MCF 10A (cell line): ENCODE measurements at regions not wholly inside any gene's neighbourhood (a gene's known extent, or its start where the extent isn't known, plus 50 kb on each side); places are given as distances from the start of the nearest gene placed in this dataset.

Experiments
- BruUV-seq: library from RNA; stranded (reverse); fragments of 400-500 nt; replicated peaks from 2 replicates; lab custom pipeline; 2021; lab: Mats Ljungman, UMichigan
- CTCF ChIA-PET: fragments of 300-600 bp; sonication (Branson Sonifier 250); formaldehyde crosslinking; extraction: SDS; loops from one replicate; lab custom pipeline; 2021; ENCODE audit warnings: antibody characterized with exemption, inconsistent platforms; lab: Yijun Ruan, JAX
- POLR2A ChIA-PET: fragments of 300-600, 350-650 bp; sonication (Branson Sonifier 250); formaldehyde crosslinking; extraction: SDS; loops from one replicate; lab custom pipeline; 2020; ENCODE audit warnings: antibody characterized with exemption, inconsistent platforms; lab: Yijun Ruan, JAX
- DNase-seq: peaks from one replicate; pipeline ENCODE4 v3.0.0-alpha.2; 2018; ENCODE audit not compliant: unreplicated experiment
- H3K27ac Mint-ChIP-seq: one replicate; pipeline ENCODE4 v1.8.0; 2022; ENCODE audit warnings: mild to moderate bottlenecking, low read depth, mixed read lengths; ENCODE audit not compliant: unreplicated experiment
- H3K27me3 Mint-ChIP-seq: one replicate; pipeline ENCODE4 v1.8.0; 2022; ENCODE audit warnings: mixed read lengths; ENCODE audit not compliant: insufficient read depth, unreplicated experiment
- H3K36me3 Mint-ChIP-seq: one replicate; pipeline ENCODE4 v1.8.0; 2022; ENCODE audit warnings: mild to moderate bottlenecking, moderate library complexity, mixed read lengths; ENCODE audit not compliant: insufficient read depth, unreplicated experiment
- H3K4me1 Mint-ChIP-seq: one replicate; pipeline ENCODE4 v1.8.0; 2022; ENCODE audit warnings: mixed read lengths; ENCODE audit not compliant: insufficient read depth, unreplicated experiment
- H3K4me3 Mint-ChIP-seq: one replicate; pipeline ENCODE4 v1.8.0; 2022; ENCODE audit warnings: mild to moderate bottlenecking, moderate library complexity, mixed read lengths; ENCODE audit not compliant: unreplicated experiment
- H3K9me3 Mint-ChIP-seq: one replicate; pipeline ENCODE4 v1.8.0; 2022; ENCODE audit warnings: mixed read lengths; ENCODE audit not compliant: unreplicated experiment
- CTCF ChIP-seq: fragments of 200-600 bp; IDR thresholded peaks from one replicate; pipeline ENCODE4 v1.8.0; 2022; ENCODE audit warnings: antibody characterized with exemption, mild to moderate bottlenecking; ENCODE audit not compliant: unreplicated experiment
- intact Hi-C: fragments of 100-400 bp; cut with micrococcal nuclease; formaldehyde crosslinking; loops from 2 replicates; pipeline ENCODE4 v1.14.1; 2022

GRCh38 chr2:203645831-203646230, 60.6 kb upstream of the CD28 start:
- no peak for TF ChIP-seq CTCF
- Mint-ChIP-seq H3K27me3 (no peaks in the 10 kb centered on the region), H3K4me3 (no peak overlapping the region), H3K36me3 (no peaks in the 10 kb centered on the region), H3K27ac (no peak overlapping the region), H3K4me1 (peaks cover 23% of the 10 kb centered on the region), H3K9me3 (no peaks in the 10 kb centered on the region)
- ChIA-PET CTCF (no interaction called here), POLR2A (no interaction called here)
- no TSS peak for BruUV-seq
- intact Hi-C loops, result no loop called here
- DNase-seq, result no peak

- Mint-ChIP-seq H3K36me3 (no peaks in the 10 kb centered on the region), H3K9me3 (no peaks in the 10 kb centered on the region), H3K27me3 (no peaks in the 10 kb centered on the region), H3K4me1 (peaks cover 28% of the 10 kb centered on the region), H3K4me3 (no peak overlapping the region), H3K27ac (no peak overlapping the region)
- ChIA-PET CTCF (no interaction called here), POLR2A (no interaction called here)
- no peak for TF ChIP-seq CTCF
- no peak for DNase-seq
- BruUV-seq, result no TSS peak
- intact Hi-C loops, result no loop called here
Measured at GRCh38 chr2:203646266-203646864, 60.1 kb upstream of the CD28 start.

- H3K27me3 Mint-ChIP-seq, result no peaks in the 10 kb centered on the region
- POLR2A ChIA-PET, result interaction anchor here (0.7 to 3.1 kb wide), 2 partner anchors 10 to 425 kb away, joined by 3 to 15 read pairs; no protein-coding TSS in a partner anchor
- peaks cover 31% of the 10 kb centered on the region for H3K4me1 Mint-ChIP-seq
- no peak for TF ChIP-seq CTCF
- CTCF ChIA-PET, result interaction anchor here (1.1 kb wide), 1 partner anchor 7 kb away, joined by 3 read pairs; no protein-coding TSS in a partner anchor
- intact Hi-C loops, result no loop called here
- no peak overlapping the region for H3K27ac Mint-ChIP-seq
- DNase-seq, result no peak
- no peaks in the 10 kb centered on the region for H3K9me3 Mint-ChIP-seq
- no peak overlapping the region for H3K4me3 Mint-ChIP-seq
- no TSS peak for BruUV-seq
- no peaks in the 10 kb centered on the region for H3K36me3 Mint-ChIP-seq
Measured at GRCh38 chr2:203646961-203647360, 59.5 kb upstream of the CD28 start.

- no peaks in the 10 kb centered on the region for H3K36me3 Mint-ChIP-seq
- CTCF ChIA-PET, result interaction anchor here (1.1 to 1.3 kb wide), 2 partner anchors 8 to 168 kb away, joined by 3 read pairs; no protein-coding TSS in a partner anchor
- intact Hi-C loops, result no loop called here
- peaks cover 31% of the 10 kb centered on the region for H3K4me1 Mint-ChIP-seq
- POLR2A ChIA-PET, result interaction anchor here (0.7 to 3.1 kb wide), 2 partner anchors 10 to 426 kb away, joined by 3 to 15 read pairs; no protein-coding TSS in a partner anchor
- H3K9me3 Mint-ChIP-seq, result no peaks in the 10 kb centered on the region
- no peak for TF ChIP-seq CTCF
- no peak for DNase-seq
- no peak overlapping the region for H3K27ac Mint-ChIP-seq
- BruUV-seq, result no TSS peak
- no peaks in the 10 kb centered on the region for H3K27me3 Mint-ChIP-seq
- no peak overlapping the region for H3K4me3 Mint-ChIP-seq
Measured at GRCh38 chr2:203647579-203647978, 58.9 kb upstream of the CD28 start.
